ENCODE measurements at regions not wholly inside any gene's neighbourhood (a gene's known extent, or its start where the extent isn't known, plus 50 kb on each side); places are given as distances from the start of the nearest gene placed in this dataset.
"Not testable (repeated sequence)": the region's sequence is repeated elsewhere in the genome, so short reads cannot be mapped to it uniquely, and the experiment has no call there.

GRCh38 chr20:19026901-19027644, 185.4 kb upstream of the SLC24A3 start:
- DNase-seq = no peak

- no peak for DNase-seq
Observed at GRCh38 chr20:19027971-19028370, 184.5 kb upstream of the SLC24A3 start.

DNA sequence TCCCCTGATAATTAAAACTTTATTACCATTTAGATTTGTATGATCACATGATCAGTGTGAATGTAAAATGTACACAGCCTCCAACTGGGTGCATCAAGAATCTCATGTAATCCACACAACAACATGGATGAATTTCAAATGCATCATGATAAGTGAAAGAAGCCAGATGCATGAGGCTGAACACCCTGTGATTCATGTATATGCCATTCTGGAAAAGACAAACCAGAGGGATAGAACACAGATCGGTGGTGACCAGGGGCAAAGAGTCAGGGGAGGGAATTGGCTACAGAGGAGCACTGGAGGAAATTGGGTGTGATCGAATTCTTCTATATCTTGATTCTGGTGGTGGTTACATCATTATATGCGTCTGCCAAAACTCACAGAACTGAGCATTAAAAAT, 170.7 kb upstream of the SLC24A3 start:
- no peak for DNase-seq

- DNase-seq = no peak
Observed at GRCh38 chr20:19045371-19045770, 167.1 kb upstream of the SLC24A3 start.

DNA sequence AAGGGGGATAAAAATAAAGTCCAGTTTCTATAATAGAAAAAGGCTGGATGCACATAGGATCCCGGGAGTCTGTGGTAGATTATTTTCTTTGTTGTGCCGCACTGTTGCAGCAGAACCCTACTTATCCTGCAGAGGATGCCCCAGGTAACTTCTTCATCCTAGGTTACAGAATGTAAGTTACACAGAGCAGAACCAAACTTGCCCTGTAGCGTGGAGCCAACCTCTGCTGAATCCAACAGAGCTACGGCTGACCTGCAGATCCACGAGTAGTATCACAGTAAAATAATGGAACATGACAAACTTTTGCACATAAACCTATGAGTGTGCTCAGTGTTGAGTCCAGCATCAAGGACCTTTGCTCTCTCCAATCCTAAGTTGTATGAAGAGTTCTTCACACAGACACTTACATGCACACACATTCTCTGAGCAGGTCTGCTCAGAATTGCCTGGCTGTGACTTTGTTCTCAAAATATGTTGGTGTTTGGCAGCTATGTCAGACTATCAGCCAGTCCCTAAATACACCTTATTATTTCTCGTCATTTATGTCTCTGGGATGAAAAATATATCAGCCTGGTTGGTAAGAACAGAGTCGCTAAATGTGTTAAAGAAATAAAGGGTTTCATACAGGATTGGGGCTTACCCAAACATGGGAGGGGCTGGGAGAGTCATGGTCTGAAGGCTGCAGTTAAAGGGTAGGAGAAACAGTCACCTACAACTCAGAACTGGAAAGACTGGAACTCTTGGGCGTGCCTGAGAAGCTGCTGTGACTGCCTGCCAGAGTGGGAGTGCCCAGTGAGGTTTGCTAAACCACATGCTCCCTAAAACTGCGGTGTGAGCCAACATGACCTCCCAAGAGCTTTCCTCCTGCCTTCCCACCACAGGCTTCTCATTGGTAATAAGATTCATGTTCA, 165.1 kb upstream of the SLC24A3 start:
- peak; percentile 45 for DNase-seq

- DNase-seq = no peak
Observed at GRCh38 chr20:19047951-19048296, 164.5 kb upstream of the SLC24A3 start.

GRCh38 chr20:19048995-19049501, 163.4 kb upstream of the SLC24A3 start:
- no peak for DNase-seq

GRCh38 chr20:19049514-19049913, 162.9 kb upstream of the SLC24A3 start:
- DNase-seq = no peak

DNA sequence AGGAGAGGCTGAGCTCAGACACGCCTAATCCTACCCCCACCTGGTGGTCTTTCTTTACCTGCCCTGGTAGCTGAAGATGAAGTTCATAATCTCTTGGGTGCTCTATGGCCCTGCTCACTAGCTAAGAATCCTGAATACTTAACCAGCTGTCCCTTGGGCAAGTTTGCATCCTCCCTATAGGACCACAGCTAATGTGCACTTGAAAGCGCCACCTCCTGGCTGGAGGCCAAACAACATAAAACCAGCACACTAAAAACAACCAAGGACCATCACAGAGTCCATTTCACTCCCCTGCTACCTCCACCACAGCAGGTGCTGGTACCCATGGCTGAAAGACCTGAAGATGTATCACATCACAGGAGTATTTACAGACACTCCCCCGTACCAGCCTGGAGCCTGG, 155.5 kb upstream of the SLC24A3 start:
- DNase-seq = no peak

DNA sequence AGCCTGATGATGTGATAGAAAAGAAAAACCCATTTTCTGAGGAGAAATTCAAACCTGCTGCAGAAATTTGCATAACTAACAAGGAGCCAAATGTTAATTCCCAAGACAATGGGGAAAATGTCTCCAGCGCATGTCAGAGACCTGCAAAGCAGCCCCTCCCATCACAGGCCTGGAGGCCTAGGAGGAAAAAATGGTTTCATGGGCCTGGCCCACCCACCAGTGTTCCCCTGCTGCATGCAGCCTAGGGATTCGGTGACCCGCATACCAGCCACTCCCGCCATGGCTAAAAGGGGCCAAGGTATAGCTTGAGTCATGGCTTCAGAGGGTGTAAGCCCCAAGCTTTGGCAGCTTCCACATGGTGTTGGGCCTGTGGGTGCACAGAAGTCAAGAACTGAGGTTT, 147.7 kb upstream of the SLC24A3 start:
- DNase-seq = not testable (repeated sequence)

DNA sequence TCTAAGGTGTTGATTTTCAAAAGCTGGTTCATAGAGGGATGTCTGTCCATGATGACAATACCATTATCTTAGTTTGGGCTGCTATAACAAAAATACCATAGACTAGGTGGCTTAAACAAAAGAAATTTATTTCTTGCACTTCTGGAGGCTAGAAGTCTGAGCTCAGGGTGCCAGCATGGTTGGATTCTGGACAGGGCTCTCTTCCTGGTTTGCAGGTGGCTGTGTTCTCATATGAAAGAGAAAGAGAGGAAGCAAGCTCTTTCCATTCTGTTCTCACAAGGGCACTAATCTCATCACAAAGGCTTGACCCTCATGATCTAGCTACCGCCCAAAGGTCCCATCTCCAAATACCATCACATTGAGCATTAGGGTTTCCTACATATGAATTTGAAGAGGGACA, 144.5 kb upstream of the SLC24A3 start:
- DNase-seq = no peak

GRCh38 chr20:19070026-19070425, 142.4 kb upstream of the SLC24A3 start:
- DNase-seq = no peak

- no peak for DNase-seq
Observed at GRCh38 chr20:19070681-19071445, 141.6 kb upstream of the SLC24A3 start.

- DNase-seq = no peak
Observed at GRCh38 chr20:19071446-19071725, 141.1 kb upstream of the SLC24A3 start.

DNA sequence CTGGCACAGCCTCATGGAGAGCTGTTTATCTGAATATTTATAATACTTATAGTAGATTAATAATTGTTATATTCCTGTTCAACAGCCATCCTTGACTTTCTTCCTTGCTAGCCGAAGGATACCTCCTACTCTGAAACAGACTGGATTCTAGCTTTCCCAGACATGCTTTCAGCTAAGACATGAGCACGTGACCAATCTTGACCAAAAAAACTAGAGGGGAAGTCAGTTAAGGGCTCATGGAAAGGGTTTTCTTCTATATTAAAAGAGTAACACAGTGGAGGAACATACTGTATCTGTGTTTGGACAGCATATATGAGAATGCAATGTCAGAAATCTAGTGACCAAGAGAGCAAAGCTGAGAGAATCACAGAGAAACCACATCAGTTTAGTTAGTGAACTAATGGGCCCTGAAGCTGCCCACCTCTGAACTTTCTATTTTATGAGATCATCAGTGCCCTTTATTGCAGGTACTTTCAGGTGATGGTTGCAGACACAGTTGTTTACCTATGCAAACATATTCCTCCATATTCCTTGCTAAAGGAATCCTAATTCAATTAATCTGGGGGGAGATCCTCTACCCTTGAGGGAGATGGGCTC, 140.4 kb upstream of the SLC24A3 start:
- DNase-seq = no peak

DNA sequence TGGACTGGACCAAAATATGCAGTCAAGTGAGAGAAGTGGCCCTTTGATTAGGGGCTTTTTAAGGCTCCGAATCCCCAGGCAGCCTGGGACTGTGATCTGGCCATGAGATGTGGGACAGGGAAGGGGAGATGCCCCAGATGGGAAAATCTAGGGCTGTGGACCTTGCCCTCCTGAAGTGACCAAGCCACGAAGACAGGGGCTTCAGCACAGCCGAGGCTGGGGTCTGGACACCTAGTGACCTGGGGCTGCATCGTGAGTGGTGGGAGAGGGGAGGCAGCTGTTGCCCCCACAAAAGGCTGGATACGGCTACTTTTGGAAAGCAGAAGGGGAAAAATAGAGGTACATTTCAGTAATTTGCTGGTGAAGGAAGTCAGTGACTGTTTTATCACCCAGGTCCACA, 139.5 kb upstream of the SLC24A3 start:
- DNase-seq = no peak

- no peak for DNase-seq
Observed at GRCh38 chr20:19073584-19074218, 138.7 kb upstream of the SLC24A3 start.

DNA sequence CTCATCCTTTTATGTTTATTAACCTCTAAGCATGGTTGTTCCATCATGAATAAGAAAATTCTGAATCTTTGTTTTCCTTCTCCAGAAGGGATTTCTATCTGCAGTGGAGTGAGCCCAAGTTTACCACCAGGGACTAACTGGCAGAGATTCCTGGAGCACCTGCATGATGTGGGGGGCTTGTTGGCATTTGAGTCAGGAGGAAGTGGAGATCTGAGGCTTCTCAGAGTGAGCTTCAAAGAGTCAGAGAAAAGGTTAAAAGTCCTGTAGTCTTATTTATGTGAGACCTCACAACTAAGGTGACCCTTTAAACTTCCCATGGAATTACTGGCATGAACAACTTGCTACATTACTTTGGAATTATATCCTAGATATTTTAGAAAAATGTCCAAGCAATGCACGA, 138.1 kb upstream of the SLC24A3 start:
- DNase-seq = no peak

DNA sequence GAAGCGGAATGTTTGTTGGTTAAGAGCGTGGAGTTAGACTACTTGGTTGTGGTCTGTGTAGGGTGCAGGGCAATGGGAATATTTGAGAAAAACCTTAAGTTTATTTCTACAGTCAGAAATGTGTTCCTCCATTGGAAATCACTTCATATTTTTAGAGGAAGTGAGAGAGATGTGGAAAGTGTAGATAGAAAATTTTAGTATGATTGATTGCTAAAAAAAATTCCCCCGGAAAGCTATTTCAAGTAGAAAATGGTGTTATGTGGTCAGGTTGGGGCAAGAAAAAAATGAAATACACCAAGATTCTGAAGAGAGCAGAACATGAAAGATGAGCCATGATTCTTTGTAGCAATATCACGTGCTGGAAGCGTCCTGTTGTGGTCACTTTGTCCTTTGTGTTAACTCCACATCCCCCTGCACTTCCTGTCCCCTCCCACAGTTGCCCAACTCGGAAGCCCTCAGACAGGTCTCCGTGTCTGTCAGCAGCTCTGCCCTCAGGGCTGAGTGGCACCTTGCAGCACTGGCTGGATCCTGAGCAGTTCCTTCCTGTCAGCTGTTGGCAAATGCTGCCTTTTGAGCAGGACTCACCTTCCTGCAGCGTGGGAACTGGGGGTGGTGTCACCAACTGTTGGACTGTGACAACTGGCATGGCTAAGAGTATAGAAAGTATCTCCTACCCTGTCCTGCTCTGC, 137.5 kb upstream of the SLC24A3 start:
- peak; percentile 58 for DNase-seq

DNA sequence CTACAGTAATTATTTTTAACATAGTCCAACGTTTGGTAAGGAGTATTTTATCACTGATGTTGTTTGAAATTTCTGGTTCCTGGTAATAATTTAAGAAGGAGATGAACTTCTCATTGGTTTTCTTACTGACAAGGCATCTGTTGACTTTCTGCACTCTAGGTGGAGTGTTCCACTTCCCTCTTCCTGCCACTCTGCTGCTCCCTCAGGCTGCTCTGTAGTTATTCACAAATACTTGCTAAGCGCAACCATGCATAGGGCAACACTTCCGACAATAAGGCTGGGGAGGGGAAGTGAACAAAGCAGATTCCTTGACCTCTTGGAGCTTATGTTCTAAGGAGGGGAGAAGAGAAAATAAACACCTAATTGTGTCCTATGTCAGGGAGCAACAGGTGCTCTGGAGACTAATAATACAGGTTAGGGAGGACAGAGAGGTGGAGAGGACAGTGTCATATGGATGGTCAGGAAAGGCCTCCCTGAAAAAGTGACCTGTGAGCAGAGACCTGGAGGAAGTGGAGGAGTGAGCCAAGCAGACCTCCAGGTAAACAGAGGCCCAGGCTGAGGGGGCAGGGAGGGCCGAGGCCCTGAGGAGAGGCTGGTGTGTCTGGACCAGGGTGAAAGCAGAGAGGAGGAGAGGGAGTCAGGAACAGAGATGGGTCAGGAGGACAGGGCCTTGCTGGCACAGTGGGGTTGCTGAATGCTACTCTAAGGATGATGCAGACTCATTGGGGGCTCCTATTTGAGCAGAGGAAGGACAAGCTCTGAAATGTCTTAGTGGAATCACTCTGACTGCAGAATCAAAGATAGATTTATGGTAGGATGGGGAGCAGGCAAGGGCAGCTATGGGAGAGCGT, 134.8 kb upstream of the SLC24A3 start:
- no peak for DNase-seq

Data from femur (tissue), 1 donor.